ENCODE measurements at regions not wholly inside any gene's neighbourhood (a gene's known extent, or its start where the extent isn't known, plus 50 kb on each side); places are given as distances from the start of the nearest gene placed in this dataset.

DNA sequence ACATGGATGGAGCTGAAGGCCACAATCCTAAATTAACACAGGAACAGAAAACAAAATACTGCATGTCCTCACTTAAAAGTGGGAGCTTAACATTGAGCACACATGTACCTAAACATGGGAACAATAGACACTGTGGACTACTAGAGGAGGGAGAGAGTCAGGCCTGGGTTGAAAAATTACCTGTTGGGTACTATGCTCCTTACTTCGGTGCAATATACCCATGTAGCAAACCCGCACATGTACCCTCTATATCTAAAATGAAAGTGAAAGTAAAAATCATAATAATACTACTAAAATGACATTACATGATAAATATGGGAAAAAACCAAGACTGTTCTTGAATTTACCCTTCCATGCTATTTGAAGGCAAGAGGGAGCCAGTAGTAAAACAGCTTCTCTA, 1273.8 kb upstream of the ADGRB3 start (continued):
- TF ChIP-seq NFYA (IDR thresholded peaks at IDR 0.05; ENCODE audit: borderline replicate concordance, low read depth, low read length) (no peak), NRF1 (conservative IDR thresholded peaks at IDR 0.05; ENCODE audit: low read depth, low read length) (no peak), HCFC1 (IDR thresholded peaks at IDR 0.05; ENCODE audit: low read length) (no peak)

DNA sequence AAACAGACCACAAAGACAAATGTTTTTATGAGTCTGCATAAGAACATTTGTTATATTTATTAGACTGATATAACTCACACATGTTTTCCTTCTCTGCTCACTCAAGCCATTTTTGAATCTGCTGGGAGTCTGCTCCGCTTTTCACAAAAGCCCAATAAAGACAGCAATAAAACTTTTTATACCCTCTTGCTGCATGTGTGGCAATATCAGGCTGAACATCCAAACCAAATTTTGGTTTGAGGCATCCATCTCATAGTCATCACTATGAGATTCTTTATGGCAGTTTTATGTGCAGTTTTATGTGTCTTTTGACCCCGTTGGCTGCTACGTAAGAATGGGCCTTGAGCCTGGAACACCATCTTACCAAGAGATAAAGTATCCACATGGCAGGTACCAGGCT, 1276.8 kb upstream of the ADGRB3 start:
- no peaks in the 10 kb centered on the region for H3K36me3 ChIP-seq (ENCODE audit: control insufficient read depth in 2 of 2, insufficient read depth in 2 of 2, low read length in 1 of 2)

More for the DNA sequence above, 1276.8 kb upstream of the ADGRB3 start:
- no peak overlapping the region for H3K9ac ChIP-seq (ENCODE audit: control insufficient read depth, insufficient read depth, low read length)
- no peak overlapping the region for H2AFZ ChIP-seq (ENCODE audit: control insufficient read depth, low read depth, low read length)
- POLR2A ChIA-PET: no interaction called here
- no peak overlapping the region for H3K4me3 ChIP-seq
- SMC1A ChIA-PET (ENCODE audit: uncharacterized antibody, unreplicated experiment): no interaction called here
- FAIRE-seq (no peak), ATAC-seq (no peak), DNase-seq (ENCODE audit: low read depth, low spot score) (no peak)
- H3K27ac ChIP-seq (ENCODE audit: control insufficient read depth, insufficient read depth): no peak overlapping the region
- no peaks in the 10 kb centered on the region for H3K79me2 ChIP-seq (ENCODE audit: control insufficient read depth, insufficient read depth, low read length)
- no peaks in the 10 kb centered on the region for H3K27me3 ChIP-seq (replicated peaks in 1 of 2; ENCODE audit: control insufficient read depth in 2 of 2, insufficient read depth in 2 of 2, low read length in 1 of 2)
- CTCF ChIA-PET: no interaction called here
- TF ChIP-seq BRCA1 (IDR thresholded peaks at IDR 0.05; ENCODE audit: low read depth, low read length) (no peak), SMC3 (IDR thresholded peaks at IDR 0.05; ENCODE audit: borderline replicate concordance, low read length) (no peak), NFYB (IDR thresholded peaks at IDR 0.05; ENCODE audit: insufficient read depth, low read depth, low read length) (no peak), ZNF622 (IDR thresholded peaks at IDR 0.05) (no peak), MEF2A (IDR thresholded peaks at IDR 0.05; ENCODE audit: insufficient read depth, low read depth, low read length) (no peak), ZNF384 (IDR thresholded peaks at IDR 0.05; ENCODE audit: borderline replicate concordance, low read depth, low read length) (no peak), NR2C2 (IDR thresholded peaks at IDR 0.05; ENCODE audit: borderline replicate concordance, control insufficient read depth, insufficient read length, low read depth) (no peak), ZZZ3 (IDR thresholded peaks at IDR 0.05; ENCODE audit: control insufficient read depth, insufficient read length, low read depth) (no peak)
- TF ChIP-seq, protein P1, sequence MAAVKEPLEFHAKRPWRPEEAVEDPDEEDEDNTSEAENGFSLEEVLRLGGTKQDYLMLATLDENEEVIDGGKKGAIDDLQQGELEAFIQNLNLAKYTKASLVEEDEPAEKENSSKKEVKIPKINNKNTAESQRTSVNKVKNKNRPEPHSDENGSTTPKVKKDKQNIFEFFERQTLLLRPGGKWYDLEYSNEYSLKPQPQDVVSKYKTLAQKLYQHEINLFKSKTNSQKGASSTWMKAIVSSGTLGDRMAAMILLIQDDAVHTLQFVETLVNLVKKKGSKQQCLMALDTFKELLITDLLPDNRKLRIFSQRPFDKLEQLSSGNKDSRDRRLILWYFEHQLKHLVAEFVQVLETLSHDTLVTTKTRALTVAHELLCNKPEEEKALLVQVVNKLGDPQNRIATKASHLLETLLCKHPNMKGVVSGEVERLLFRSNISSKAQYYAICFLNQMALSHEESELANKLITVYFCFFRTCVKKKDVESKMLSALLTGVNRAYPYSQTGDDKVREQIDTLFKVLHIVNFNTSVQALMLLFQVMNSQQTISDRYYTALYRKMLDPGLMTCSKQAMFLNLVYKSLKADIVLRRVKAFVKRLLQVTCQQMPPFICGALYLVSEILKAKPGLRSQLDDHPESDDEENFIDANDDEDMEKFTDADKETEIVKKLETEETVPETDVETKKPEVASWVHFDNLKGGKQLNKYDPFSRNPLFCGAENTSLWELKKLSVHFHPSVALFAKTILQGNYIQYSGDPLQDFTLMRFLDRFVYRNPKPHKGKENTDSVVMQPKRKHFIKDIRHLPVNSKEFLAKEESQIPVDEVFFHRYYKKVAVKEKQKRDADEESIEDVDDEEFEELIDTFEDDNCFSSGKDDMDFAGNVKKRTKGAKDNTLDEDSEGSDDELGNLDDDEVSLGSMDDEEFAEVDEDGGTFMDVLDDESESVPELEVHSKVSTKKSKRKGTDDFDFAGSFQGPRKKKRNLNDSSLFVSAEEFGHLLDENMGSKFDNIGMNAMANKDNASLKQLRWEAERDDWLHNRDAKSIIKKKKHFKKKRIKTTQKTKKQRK (IDR thresholded peaks at IDR 0.05; ENCODE audit: low read depth, low read length): no peak
- no peaks in the 10 kb centered on the region for H3K4me1 ChIP-seq (ENCODE audit: control insufficient read depth, insufficient read depth, low read length)
- intact Hi-C loops (cut with micrococcal nuclease; ENCODE audit: unreplicated experiment): no loop called here
- in situ Hi-C loops (cut with MboI): no loop called here
- H4K20me1 ChIP-seq (ENCODE audit: control insufficient read depth, insufficient read depth): no peaks in the 10 kb centered on the region
- 33% methylated on average over 3 of the region's 3 CpGs for WGBS (ENCODE audit: insufficient coverage, insufficient replicate concordance, low lambda C conversion rate, missing lambda C conversion rate)
- RAD21 ChIA-PET (ENCODE audit: unreplicated experiment): no interaction called here
- H3K4me2 ChIP-seq (ENCODE audit: control insufficient read depth, insufficient read depth): no peak overlapping the region
- H3K9me3 ChIP-seq (replicated peaks; ENCODE audit: control insufficient read depth, insufficient read depth, low read length): no peaks in the 10 kb centered on the region
- no TSS peak for BruUV-seq (replicated peaks)
